ENCODE measurements at regions not wholly inside any gene's neighbourhood (a gene's known extent, or its start where the extent isn't known, plus 50 kb on each side); places are given as distances from the start of the nearest gene placed in this dataset.
"Not testable (repeated sequence)": the region's sequence is repeated elsewhere in the genome, so short reads cannot be mapped to it uniquely, and the experiment has no call there.

DNA sequence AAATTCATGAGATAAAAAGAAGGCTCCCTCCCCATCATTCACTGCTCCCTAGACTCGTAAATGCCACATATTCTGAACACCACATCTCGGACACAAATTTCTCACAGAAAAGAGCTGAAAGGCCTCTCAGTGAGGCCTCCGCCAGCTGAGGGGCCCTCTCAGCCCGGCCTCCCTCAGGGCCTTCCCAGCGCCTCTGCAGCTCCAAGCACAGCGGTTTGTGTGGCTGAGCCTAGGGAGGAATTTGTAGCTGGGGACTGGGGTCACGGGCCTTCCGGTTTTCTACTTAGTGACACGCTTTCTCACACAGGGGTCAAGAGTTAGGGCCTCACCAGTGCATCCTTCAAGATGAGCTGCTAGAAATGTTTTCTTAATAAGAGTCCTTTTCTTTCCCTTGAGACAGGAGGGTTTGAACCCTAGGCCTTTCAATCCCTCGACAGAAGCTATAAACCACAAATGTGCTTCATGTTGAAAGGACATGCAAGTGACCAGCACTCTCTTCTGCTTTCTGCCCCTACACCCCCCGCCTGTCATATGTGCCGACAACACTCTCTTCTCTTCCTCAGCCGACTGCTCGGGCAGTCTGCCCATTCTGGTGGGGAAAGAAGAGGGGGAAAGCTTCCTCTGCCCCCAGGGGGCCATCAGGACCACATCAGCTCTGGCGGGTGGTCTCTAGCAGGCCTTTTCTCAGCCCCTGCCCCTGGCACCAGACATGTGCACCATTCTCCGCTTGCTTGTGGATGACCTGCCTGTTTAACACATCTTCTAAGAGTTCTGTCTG is 104.9 kb downstream of the CHIC2 start:
- DNase-seq (ENCODE audit: low read depth) = no peak
- in situ Hi-C loops (cut with HindIII; ENCODE audit: low pct_unique_long_range_greater_than_20kb, low sequenced_read_pairs) = no loop called here

DNA sequence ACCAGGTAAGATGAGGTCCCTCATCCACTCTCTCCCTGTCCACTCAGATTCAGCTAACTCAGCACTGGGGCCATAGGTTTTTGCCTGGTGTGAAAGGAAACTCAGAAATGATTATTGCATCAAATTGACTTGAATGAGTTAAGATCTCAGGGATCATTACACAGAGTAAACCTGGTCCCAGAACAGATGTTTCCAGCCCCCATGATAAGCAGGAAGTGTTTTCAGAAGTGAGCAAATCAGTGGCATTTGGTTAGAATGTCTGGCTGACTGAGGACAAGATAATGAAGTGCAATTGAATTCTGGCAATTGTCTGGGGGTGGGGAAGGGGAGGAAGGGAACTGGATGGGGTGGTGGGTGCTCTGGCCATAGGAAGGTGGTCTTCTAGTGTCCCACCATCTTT is 108.0 kb downstream of the CHIC2 start:
- DNase-seq (ENCODE audit: low read depth) = no peak
- in situ Hi-C loops (cut with HindIII; ENCODE audit: low pct_unique_long_range_greater_than_20kb, low sequenced_read_pairs) = no loop called here

DNA sequence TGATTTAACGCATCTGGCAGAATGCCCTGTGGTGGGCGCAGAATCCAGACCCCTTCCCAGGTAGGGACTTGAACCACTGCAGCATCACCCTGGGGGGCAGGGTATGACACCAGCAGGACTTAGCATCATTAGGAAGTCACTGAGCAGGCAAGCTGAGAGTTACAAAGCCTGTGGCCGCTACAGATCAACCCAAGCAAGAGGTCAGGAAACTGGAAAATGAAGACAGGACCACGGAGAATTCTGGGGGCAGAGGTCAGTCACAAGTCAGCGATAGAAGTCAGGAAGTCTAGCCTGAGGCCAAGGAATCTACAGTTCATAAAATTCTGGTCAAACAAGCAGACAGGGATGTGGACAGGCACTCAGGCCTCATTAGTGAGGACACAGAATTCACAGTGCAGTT is 108.4 kb downstream of the CHIC2 start:
- peak; percentile 10 for DNase-seq (ENCODE audit: low read depth)
- in situ Hi-C loops (cut with HindIII; ENCODE audit: low pct_unique_long_range_greater_than_20kb, low sequenced_read_pairs) = no loop called here

DNA sequence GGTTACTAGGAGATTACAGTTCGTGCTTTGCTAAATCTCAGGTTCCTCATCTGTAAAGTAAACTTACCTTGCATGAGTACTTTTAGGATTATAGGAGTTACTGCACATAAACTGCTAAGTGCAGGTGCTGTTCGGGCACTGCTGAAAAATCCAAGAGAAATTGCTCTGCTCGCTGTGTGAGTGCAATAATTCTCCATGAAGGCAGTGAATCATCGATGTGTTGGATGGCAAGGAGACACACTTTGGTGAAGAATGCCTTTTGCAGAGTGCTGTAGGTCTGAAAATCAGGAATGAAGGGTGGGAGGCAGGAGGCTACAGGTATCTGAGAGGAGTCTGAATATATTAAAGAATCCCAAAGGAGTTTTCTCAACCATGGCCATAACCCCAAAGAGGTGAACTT is 113.0 kb downstream of the CHIC2 start:
- DNase-seq (ENCODE audit: low read depth) = no peak
- in situ Hi-C loops (cut with HindIII; ENCODE audit: low pct_unique_long_range_greater_than_20kb, low sequenced_read_pairs) = no loop called here

DNA sequence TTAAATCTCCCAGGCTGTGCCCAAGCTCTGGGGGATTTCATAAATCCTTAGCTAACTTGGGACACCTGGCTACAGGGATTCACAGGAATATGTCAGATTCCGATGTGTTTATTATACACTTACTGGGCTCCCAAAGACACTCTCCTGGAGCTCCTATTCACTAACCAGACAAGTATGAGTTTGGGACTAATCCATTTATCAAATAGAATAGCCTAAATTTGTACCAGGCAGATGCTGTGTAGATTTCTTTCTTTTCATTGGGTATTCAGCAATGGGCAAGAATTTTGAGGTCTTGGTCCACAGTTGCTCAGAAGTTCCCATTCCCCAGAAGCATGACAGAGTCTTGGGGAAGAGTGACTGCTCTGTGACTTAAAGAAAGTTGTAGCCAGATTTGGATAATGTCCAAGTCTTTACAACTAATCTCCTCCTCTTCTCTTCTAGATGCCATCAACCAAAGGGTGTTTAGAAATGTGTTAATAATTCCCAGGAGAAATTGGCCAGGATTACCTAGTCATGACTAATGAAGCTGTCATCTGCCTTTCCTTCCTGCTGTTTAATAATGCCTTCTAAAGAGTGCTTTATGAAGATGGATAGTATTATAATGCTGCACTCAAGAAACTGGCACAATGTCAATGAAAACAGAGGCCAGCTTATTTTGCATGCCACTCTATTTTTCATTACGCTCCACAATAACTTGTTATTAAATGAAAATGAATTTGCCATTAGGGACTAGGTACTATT is 120.9 kb downstream of the CHIC2 start:
- peak; percentile 98 for DNase-seq (ENCODE audit: low read depth)
- in situ Hi-C loops (cut with HindIII; ENCODE audit: low pct_unique_long_range_greater_than_20kb, low sequenced_read_pairs) = loop anchor here (25.0 kb wide), 1 partner anchor 269 kb away; no protein-coding TSS in a partner anchor

DNA sequence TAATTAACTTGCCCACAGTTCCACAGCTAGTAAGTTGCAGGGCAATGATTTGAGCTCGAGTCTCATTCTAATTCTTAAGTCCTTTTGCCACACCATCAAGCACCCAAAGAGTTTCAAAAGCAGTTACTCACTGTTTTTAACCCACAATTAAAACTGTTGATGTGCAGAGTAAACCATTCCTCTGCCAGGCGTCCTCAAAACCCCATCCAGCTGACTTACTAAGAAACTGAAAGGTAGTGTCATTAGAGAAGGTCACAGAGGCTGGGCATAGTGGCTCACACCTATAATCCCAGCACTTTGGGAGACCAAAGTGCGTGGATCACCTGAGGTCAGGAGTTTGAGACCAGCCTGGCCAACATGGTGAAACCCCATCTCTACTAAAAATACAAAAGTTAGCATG is 121.7 kb downstream of the CHIC2 start:
- no peak for DNase-seq (ENCODE audit: low read depth)
- in situ Hi-C loops (cut with HindIII; ENCODE audit: low pct_unique_long_range_greater_than_20kb, low sequenced_read_pairs) = loop anchor here (25.0 kb wide), 1 partner anchor 270 kb away; no protein-coding TSS in a partner anchor

DNA sequence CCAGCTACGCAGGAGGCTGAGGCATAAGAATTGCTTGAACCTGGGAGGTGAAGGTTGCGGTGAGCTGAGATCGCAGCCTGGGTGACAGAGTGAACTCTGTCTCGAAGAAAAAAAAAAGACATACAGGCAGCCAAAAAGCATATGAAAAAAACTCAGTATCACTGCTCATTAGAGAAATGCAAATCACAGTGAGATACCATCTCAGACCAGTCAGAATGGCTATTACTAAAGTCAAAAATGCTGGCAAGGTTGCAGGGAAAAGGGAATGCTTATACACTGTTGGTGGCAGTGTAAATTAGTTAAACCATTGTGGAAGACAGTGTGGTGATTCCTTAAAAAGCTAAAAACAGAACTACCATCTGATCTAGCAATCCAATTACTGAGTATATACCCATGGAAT is 123.1 kb downstream of the CHIC2 start:
- in situ Hi-C loops (cut with HindIII; ENCODE audit: low pct_unique_long_range_greater_than_20kb, low sequenced_read_pairs) = loop anchor here (25.0 kb wide), 1 partner anchor 271 kb away; no protein-coding TSS in a partner anchor
- DNase-seq (ENCODE audit: low read depth) = no peak

DNA sequence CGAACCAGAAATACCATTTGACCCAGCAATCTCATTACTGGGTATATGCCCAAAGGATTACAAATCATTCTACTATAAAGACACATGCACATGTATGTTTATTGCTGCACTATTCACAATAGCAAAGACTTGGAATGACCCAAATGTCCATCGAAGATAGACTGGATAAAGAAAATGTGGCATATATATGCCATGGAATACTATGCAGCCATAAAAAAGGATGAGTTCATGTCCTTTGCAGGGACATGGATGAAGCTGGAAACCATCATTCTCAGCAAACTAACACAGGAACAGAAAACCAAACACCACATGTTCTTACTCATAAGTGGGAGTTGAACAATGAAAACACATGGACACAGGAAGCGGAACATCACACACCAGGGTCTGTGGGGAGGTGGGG is 124.5 kb downstream of the CHIC2 start:
- in situ Hi-C loops (cut with HindIII; ENCODE audit: low pct_unique_long_range_greater_than_20kb, low sequenced_read_pairs) = loop anchor here (25.0 kb wide), 1 partner anchor 272 kb away; no protein-coding TSS in a partner anchor
- DNase-seq (ENCODE audit: low read depth) = not testable (repeated sequence)

DNA sequence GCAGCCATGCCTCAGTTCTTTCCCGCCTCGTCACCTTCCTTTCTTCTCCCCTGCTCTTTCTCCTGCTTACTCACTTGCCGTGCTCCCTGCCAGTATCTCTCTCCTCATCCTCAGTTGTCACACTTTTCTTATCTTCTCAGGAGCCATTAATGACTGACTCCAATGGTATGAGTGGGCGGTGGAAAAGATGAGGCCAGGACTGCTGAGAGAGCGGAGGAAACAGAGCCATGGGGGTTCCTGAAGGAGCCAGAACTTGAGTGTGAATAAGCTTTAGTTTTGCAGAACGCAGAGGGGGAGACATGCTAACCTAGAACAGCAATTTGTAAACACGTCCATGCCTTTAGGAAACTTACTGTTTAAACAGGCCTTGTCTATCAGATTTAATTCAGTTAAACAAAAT is 126.5 kb downstream of the CHIC2 start:
- in situ Hi-C loops (cut with HindIII; ENCODE audit: low pct_unique_long_range_greater_than_20kb, low sequenced_read_pairs) = loop anchor here (25.0 kb wide), 1 partner anchor 274 kb away; no protein-coding TSS in a partner anchor
- DNase-seq (ENCODE audit: low read depth) = no peak

DNA sequence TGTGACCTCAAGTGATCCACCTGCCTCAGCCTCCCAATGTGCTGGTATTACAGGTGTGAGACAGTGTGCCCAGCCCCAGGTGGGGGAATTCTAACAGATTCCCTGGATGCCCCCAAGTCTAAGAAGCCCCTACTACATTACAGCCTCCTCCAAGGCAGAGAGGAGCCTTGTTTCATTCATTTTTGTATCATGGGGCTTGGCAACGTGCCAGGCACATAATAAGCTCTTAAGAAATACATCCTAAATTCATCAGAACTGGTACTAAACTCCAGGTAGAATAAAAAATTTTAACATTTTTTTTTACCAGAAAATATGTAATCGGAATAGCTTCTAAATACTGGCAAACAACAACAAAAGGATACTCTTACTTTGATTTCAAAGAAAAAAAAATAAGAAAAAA is 127.1 kb downstream of the CHIC2 start:
- in situ Hi-C loops (cut with HindIII; ENCODE audit: low pct_unique_long_range_greater_than_20kb, low sequenced_read_pairs) = loop anchor here (25.0 kb wide), 1 partner anchor 275 kb away; no protein-coding TSS in a partner anchor
- no peak for DNase-seq (ENCODE audit: low read depth)

DNA sequence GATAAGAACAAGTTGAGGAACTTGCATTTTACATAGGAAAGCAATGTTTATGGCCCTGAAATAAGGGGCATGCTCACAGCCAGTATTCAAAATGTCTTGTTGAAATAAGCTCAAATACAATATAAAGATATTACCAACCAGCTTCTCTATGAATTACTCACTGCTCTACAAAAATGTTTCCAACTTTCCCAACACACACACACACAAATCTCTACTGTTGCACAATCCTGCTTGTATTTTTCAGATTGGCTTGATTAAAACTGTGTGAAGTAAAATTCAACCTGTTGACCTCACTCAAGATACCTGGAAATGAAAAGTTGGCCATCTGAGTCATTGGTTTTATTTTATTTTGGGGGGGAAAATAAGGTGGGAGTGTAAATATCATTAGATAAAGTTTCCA is 128.6 kb downstream of the CHIC2 start:
- in situ Hi-C loops (cut with HindIII; ENCODE audit: low pct_unique_long_range_greater_than_20kb, low sequenced_read_pairs) = loop anchor here (25.0 kb wide), 1 partner anchor 277 kb away; no protein-coding TSS in a partner anchor
- no peak for DNase-seq (ENCODE audit: low read depth)

DNA sequence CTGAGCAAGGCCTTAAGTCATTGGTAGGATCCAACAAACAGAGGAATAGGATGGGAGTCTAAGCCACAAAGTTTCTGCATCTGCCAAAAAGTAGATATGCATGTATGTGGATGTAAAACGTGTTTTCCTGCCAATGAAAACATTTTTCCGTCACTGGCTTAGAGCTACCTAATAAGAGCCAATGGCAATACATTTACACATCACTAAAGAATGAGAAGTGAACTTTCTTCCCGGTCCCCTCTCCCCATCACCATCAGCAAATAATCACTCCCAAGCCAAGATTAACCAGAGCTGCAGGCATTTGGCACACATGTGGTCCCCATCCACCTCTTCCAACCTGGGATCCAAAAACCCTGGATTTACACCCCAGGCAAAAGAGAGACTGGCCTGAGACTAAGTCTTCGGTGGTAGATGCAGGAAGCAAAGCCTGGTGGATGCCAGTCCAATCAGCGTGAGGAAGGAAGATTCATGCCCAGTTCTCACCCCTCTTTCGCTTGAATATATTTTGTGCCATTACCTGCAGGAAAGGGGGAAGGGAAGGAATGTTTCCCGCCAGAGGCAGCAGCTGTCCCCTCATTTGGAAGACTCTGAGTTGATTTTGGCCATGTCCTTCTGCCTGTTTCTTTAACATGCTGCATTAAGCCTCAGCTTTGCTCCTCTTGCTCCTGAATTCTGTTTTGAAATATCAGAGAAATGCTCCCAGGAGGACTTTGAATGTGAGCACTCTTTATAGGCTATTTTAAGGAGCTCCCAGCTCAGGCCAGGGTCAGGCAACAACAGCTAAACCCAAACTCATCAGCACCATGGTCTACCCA is 131.4 kb downstream of the CHIC2 start:
- in situ Hi-C loops (cut with HindIII; ENCODE audit: low pct_unique_long_range_greater_than_20kb, low sequenced_read_pairs) = loop anchor here (25.0 kb wide), 1 partner anchor 279 kb away; no protein-coding TSS in a partner anchor
- no peak for DNase-seq (ENCODE audit: low read depth)

DNA sequence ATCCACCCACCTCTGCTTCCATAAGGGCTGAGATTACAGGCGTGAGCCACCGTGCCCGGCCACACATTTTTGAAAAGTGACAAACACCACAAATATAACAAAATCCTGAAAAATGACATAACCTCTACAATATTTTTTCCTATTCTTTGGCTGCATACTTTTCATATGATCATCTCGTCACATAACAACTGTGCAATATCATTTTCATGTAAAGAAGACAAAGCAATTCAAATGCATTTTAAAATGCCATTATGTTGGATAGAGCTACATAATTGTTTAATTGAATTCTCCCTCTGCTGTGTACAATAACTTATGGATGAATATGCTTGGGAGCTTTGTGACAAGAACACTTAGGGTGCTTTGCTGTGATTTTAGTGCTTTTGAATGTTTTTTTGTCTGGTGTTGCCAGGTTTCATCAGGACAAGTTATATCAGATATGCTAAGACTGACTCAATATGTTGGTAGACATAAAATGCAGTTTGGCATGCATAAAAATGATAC is 132.9 kb downstream of the CHIC2 start:
- in situ Hi-C loops (cut with HindIII; ENCODE audit: low pct_unique_long_range_greater_than_20kb, low sequenced_read_pairs) = loop anchor here (25.0 kb wide), 1 partner anchor 281 kb away; no protein-coding TSS in a partner anchor
- DNase-seq (ENCODE audit: low read depth) = no peak

DNA sequence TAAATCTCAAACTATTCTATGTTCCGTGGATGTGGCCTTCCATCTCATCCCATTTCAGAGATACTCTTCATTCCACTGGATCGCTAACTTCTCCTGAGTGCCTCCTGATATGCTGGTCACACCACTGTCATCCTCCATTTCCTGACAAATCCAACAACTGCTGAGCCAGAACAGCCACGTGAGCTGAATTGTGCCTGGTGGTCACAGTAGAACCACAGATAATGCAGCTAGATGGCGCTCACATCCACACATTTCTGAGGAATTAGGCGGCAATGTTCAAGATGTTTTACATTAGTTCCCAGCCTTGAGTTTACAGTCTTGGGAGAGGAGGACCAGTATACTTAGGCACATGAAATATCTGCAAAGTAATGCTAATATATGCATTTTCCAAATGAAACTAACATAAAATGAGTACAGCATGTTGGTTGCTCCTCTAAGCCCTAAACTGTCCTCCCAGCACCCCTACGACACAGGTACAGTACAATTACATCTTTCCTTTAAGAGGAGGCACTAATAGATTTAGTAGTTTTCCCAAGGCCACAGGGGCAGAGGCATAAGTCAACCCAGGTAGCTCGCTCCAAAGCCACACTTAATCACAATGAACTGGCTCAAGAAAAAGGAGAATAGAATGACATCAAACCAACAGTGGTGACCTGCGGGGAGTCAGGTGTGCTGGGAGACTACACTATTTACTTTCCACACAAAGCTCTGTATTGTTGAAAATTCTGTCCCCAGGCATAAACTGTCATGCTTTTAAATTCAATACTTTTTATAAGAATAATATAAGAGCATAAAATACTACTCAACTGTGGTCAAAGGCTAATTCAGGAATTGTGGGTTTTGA is 134.2 kb downstream of the CHIC2 start:
- peak; percentile 83 for DNase-seq (ENCODE audit: low read depth)
- in situ Hi-C loops (cut with HindIII; ENCODE audit: low pct_unique_long_range_greater_than_20kb, low sequenced_read_pairs) = loop anchor here (25.0 kb wide), 1 partner anchor 282 kb away; no protein-coding TSS in a partner anchor

DNA sequence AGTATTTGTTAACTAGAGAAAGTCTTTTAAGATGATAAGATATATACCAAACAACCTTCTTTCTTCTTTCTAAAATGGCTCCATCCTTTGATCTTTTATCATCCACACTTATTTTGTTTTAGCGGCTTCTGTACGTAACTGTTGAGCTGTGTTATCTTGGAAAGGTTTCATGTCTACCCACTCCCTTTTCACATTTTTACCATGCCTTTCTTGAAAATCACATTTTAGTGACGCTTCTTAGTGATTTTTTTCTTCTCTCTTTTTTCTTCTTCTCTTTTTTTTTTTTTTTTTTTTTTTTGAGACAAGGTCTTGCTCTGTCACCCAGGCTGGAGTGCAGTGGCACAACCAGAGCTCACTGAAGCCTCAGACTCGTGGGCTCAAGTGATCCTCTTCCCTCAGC is 135.1 kb downstream of the CHIC2 start:
- no peak for DNase-seq (ENCODE audit: low read depth)
- in situ Hi-C loops (cut with HindIII; ENCODE audit: low pct_unique_long_range_greater_than_20kb, low sequenced_read_pairs) = loop anchor here (25.0 kb wide), 1 partner anchor 283 kb away; no protein-coding TSS in a partner anchor

DNA sequence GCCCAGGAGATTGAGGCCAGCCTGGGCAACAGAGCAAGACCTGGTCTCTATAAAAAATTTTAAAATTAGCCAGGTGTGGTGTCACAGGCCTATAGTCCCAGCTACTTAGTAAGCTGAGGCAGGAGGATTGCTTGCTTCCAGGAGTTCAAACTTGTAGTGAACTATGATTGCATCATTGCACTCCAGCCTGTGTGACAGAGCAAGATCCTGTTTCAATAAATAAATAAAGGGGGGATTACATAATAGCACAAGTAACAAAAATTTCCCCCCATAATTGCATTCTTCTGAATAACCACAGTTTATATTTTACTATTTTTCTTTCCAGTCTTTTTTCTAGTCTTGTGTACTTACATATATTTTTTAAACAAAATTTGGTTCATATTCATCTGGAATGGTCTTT is 135.6 kb downstream of the CHIC2 start:
- DNase-seq (ENCODE audit: low read depth) = no peak
- in situ Hi-C loops (cut with HindIII; ENCODE audit: low pct_unique_long_range_greater_than_20kb, low sequenced_read_pairs) = loop anchor here (25.0 kb wide), 1 partner anchor 283 kb away; no protein-coding TSS in a partner anchor

DNA sequence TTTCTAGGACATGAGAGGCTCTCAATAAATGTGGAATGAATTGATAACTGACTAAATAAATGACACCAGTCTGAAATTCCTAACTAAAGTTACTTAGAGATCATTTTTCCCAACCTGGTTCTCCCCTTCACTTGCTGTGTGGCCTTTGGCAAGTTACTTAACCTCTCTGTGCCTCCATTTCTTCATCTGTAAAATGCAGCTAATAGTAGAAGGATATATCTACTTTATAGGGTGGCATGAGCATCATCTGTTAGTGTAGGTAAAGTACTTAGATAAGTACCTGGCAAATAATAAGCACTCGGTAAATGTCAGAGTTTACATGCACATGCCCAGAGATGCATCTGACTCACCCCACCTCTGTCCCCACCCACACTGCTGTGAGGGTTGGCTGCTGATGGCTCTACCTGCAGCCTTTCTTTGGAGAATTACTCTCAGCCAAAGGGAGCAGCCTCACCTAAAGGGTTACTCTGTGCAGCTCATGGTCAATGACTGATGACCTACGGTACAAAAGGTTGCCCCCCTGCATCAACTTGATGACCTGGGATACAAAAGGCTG is 139.3 kb downstream of the CHIC2 start:
- in situ Hi-C loops (cut with HindIII; ENCODE audit: low pct_unique_long_range_greater_than_20kb, low sequenced_read_pairs) = loop anchor here (25.0 kb wide), 1 partner anchor 287 kb away; no protein-coding TSS in a partner anchor
- no peak for DNase-seq (ENCODE audit: low read depth)
